ENCODE measurements at regions not wholly inside any gene's neighbourhood (a gene's known extent, or its start where the extent isn't known, plus 50 kb on each side); places are given as distances from the start of the nearest gene placed in this dataset.
A peak's percentile ranks its signal among the peaks of the same experiment; 100 is the strongest.
"Not testable (repeated sequence)": the region's sequence is repeated elsewhere in the genome, so short reads cannot be mapped to it uniquely, and the experiment has no call there.

- peak; percentile 31 for DNase-seq
Measured at GRCh38 chr1:201639826-201640225, 100.9 kb downstream of the NAV1 start.

DNA sequence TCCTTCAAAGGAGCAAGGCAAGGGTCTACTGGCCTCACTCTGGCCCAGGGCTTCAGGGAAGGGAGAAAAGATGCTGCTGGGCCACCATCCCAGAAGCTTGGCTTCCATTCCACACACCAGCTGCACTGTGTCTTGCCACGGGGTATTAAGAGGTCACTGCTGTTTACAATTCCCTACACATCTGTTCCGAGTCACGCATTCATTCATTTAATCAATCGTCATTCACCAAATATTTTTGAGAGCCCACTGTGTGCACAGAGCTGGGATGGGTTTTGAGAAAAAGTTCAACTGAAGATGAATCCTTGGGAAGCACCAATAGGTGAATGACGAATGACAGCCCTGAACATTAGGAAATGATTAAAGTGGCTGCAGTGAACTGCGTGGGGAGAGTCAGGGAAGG, 101.7 kb downstream of the NAV1 start:
- DNase-seq = peak; percentile 98

DNA sequence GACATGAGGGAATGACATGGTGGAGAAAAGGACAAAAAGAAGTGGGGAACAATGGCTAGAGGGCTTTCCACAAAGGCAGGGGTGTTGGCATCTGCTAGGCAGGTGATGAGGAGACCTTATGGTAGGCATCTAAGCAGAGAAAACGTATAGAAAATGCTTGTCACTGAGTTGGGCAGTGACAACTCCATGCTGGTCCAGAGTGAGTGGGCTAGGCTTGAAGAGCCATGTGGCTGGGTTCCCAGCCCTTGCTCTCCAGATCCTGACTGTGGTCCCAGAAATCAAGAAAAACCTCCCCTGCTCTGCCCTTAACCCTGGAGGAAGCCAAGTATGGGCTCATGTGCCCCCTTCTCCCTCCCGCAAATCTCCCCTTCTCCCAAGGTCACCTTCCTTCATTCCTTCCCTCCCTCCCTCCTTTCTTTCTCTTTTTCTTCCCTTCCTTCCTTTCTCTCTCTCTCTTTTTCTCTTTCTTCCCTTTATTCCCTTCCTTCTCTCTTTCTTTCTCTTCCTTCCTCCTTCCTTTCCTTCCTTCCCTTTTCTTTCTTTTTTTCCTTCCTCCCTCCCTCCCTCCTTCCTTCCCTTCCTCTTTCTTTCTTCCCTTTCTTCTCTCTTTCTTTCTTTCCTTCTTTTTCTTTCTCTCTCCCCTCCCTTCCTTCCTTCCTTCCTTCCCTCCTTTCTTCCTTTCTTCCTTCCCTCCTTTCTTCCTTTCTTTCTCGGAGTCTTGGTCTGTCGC, 102.8 kb downstream of the NAV1 start:
- no peak for DNase-seq

DNA sequence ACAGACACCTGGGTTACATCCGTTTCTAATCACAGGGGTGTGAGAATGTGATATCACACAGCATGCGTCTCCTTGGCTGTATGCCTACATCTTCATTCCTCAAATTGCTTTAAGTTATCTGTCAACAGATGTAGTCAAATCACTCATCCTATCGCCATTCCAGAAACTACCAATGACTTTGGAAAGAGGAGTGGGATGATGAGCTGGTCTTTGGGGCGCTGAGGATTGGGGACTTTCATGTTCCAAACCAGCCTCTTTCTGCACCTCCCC, 104.8 kb downstream of the NAV1 start:
- DNase-seq = no peak

- DNase-seq = no peak
Measured at GRCh38 chr1:201644197-201644596, 105.3 kb downstream of the NAV1 start.

DNA sequence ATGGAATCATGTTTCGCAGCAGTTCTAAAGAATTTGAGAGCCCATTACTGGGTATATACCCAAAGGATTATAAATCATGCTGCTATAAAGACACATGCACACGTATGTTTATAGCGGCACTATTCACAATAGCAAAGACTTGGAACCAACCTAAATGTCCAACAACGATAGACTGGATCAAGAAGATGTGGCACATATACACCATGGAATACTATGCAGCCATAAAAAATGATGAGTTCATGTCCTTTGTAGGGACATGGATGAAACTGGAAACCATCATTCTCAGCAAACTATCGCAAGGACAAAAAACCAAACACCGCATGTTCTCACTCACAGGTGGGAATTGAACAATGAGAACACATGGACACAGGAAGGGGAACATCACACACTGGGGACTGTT, 106.1 kb downstream of the NAV1 start:
- not testable (repeated sequence) for DNase-seq

- DNase-seq = peak; percentile 29
Measured at GRCh38 chr1:201645956-201646355, 107.0 kb downstream of the NAV1 start.

DNA sequence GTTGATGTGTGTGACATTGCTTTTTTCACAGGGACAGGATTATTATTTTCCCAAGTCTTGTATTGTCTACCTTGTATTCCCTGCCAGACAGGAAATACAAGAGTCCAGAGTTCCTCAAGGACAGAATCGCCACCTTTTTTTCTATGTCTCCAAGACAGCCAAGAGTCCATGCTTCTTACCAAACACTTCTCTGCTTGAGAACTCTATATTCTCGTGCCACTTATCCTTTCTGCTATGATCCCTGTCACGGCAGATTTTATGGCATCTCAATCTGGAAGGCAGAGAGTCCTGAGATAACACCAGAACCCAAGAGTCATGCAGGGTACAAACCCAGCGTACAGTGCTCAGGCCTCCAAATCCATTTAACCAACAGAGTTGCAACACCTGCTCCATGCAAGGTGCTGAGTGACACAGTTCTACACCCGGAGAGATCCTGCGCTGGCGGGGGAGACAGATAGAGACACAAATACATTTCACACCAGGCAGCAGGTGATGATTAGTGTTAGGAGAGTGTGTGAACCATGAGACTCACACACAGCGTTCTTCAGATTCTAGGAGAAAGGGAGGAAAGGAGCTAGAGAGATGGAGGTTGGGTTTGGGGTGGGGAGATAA, 107.6 kb downstream of the NAV1 start:
- no peak for DNase-seq

GRCh38 chr1:201647094-201647493, 108.2 kb downstream of the NAV1 start:
- no peak for DNase-seq

DNA sequence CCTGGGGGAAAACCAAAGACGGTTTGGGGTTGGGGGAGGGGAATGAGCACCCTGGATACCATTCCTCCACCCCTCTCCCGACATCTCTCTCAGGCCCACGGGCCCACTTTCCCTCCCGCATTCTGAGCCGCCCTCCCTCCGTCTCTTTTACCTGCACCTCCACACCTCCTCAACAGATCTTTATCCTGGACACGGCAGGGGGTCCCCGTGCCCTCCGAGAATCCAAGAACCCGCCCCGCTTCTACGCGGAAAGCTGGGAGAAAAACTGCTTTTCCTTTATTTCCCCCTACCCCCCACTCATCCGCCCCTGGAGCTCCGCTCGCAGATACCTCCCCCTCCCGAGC, 108.8 kb downstream of the NAV1 start:
- DNase-seq = no peak

DNA sequence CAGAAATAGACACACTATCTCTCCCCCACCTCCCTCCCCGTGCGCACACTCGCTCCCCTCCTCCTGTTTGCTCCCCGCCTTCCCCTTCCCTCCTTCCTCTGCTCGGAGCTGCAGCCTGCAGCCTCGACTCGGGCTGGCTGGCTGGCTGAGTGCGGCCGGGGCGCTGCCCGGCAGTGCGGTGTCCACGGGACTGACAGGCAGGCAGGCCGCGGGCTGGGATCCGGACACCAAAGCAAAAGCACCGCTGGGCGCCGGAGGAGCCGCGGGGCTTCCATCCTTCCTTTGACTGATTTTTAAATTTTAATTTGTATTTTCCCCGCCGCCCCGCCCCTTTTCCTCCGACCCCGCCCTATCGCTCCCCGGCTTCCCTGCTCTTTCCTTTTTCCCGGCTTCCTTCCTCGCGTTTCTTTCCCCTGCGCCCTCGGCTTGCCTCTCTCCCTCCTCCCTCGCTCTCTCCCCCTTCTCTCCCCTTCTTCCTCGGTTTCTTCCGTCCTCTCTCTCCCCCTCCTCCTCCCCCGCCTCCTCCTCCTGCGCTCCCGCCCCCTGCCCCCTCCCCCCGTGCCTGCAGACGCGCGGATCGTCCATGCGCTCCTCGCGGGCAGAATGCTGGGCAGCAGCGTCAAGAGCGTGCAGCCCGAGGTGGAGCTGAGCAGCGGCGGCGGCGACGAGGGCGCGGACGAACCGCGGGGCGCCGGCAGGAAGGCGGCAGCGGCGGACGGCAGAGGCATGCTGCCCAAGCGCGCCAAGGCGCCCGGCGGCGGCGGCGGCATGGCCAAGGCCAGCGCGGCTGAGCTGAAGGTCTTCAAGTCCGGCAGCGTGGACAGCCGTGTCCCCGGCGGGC, 109.4 kb downstream of the NAV1 start:
- DNase-seq = peak; percentile 82

- DNase-seq = peak; percentile 48
Measured at GRCh38 chr1:201648907-201649721, 110.2 kb downstream of the NAV1 start.

- peak; percentile 76 for DNase-seq
Measured at GRCh38 chr1:201649761-201650622, 111.1 kb downstream of the NAV1 start.

DNA sequence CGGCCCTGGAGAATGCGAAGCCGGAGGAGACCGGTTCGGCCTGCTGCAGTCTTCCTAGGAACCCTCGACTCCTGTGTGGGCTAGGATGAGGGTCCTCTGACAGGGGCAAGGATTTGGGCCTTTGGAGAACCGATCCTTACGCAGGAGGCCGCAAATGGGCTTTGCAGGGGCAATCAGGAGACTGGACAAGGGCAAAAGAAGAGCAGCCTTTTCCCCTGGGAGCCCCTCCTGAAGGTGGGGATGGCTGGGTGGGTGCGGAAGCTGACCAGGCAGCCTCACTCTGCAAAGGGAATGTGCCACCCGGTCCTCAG, 111.7 kb downstream of the NAV1 start:
- no peak for DNase-seq

DNA sequence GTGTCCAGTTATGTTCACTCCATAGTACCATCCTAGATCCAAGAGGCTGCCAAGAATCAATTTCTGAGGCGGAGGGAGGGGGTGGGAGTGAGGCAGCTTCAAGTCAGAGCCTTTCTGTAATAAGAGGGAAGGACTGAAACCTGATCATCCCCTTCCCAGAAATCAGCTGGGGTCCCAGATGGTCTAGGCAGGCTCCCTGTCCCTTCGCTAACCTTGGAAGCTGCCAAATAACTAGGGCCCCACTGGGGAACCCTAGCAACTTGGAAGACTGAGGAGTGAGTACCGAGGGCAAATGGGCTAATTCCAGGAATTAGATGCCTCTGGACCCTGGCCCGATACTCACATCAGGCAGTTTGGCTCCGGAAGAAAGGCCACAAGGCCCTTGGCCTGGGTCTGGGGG, 113.3 kb downstream of the NAV1 start:
- DNase-seq = no peak

GRCh38 chr1:201653233-201653632, 114.3 kb downstream of the NAV1 start:
- DNase-seq = no peak

GRCh38 chr1:201653883-201654282, 115.0 kb downstream of the NAV1 start:
- DNase-seq = no peak

- DNase-seq = peak; percentile 78
Measured at GRCh38 chr1:201655243-201655642, 116.3 kb downstream of the NAV1 start.

GRCh38 chr1:201655910-201656309, 117.0 kb downstream of the NAV1 start:
- DNase-seq = no peak

- DNase-seq = peak; percentile 29
Measured at GRCh38 chr1:201656311-201657032, 117.5 kb downstream of the NAV1 start.

GRCh38 chr1:201659572-201659971, 120.6 kb downstream of the NAV1 start:
- DNase-seq = no peak

Measured in HCEC 1CT (cell line).